COR-L47 (cell line): ENCODE measurements at regions not wholly inside any gene's neighbourhood (a gene's known extent, or its start where the extent isn't known, plus 50 kb on each side); places are given as distances from the start of the nearest gene placed in this dataset.
"Not testable (repeated sequence)": the region's sequence is repeated elsewhere in the genome, so short reads cannot be mapped to it uniquely, and the experiment has no call there.

Experiments
- DNase-seq: peaks from one replicate; lab custom pipeline; 2025; lab: John Stamatoyannopoulos, UW

- DNase-seq = no peak
These were observed 68.8 kb downstream of the SSX7 start for GRCh38 chrX:52585892-52586291.

GRCh38 chrX:52577464-52578173, 60.8 kb upstream of the XAGE1B start:
- no peak for DNase-seq

DNA sequence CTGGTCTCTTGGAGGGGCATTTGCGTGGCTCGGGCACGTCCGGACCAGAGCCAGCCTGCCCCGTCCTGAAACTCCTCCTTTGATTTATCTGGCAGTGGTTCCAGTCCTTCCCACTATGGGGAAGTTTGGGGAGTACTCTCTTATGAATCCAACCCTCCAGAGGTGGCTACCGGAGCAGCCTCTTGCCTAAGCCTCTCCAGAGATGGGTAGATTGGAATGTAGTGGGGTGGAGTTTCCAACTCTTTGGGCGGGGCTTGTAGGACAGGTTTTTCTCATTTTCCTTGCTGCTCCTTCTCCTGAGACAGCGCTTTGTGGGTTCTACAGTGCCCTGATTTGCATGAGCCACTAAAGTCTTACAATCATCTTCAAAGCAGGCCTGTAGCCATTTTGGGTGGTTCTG, 60.1 kb upstream of the XAGE1B start:
- DNase-seq = no peak

DNA sequence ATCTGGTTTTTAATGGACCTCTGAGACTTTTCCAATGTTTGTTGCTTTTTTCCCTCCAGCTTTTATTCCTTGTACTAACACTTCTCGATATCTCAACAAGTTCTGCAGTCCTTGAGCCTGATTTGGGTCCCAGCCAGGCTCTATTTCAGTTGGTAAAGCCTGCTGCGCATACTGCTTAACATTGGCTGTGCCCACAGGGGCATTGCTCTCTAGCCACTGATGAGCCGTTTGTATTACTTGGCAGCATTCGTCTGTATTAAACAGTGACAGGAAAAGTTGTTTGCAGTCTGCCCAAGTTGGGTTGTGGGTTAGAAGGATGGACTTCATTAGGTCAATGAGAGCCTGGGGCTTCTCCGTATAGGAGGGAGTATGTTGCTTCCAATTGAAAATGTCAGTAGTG, 59.6 kb upstream of the XAGE1B start:
- no peak for DNase-seq

GRCh38 chrX:52574416-52575275, 57.8 kb upstream of the XAGE1B start:
- DNase-seq = peak; percentile 24

GRCh38 chrX:52568146-52568545, 51.3 kb upstream of the XAGE1B start:
- DNase-seq = not testable (repeated sequence)
